PC-9 (cell line): ENCODE measurements at regions not wholly inside any gene's neighbourhood (a gene's known extent, or its start where the extent isn't known, plus 50 kb on each side); places are given as distances from the start of the nearest gene placed in this dataset.

Experiments
- BruUV-seq: library from RNA; stranded (reverse); fragments of 400-500 nt; replicated peaks from 2 replicates; lab custom pipeline; 2021; lab: Mats Ljungman, UMichigan
- CTCF ChIA-PET: fragments of 300-600 bp; sonication (Branson Sonifier 250); formaldehyde crosslinking; loops from one replicate; lab custom pipeline; 2022; ENCODE audit warnings: antibody characterized with exemption; lab: Charles Lee
- POLR2A ChIA-PET: fragments of 300-600 bp; sonication (Branson Sonifier 250); formaldehyde crosslinking; loops from one replicate; lab custom pipeline; 2022; ENCODE audit warnings: antibody characterized with exemption; ENCODE audit not compliant: unreplicated experiment; lab: Charles Lee
- DNase-seq, 2 experiments: peaks; one replicate each; pipeline versions ENCODE4 v3.0.0 to v3.0.0-alpha.2; 2015 to 2022; ENCODE audit warnings: mixed read lengths in 1 of 2
- H2AFZ ChIP-seq: fragments of 200-600 bp; sonication (generic); 2 replicates; pipeline ENCODE4 v1.8.1; 2017; ENCODE audit warnings: antibody characterized with exemption
- H3F3A ChIP-seq: fragments of 200-600 bp; sonication (generic); 2 replicates; pipeline ENCODE4 v1.8.1; 2017; ENCODE audit warnings: antibody characterized with exemption, mild to moderate bottlenecking, low read depth; ENCODE audit not compliant: insufficient read depth
- H3K27ac ChIP-seq: fragments of 200-600 bp; sonication (generic); 2 replicates; pipeline ENCODE4 v1.6.1; 2016; ENCODE audit warnings: mixed run types
- H3K27me3 ChIP-seq: fragments of 200-600 bp; sonication (generic); 2 replicates; pipeline ENCODE4 v1.6.1; 2016; ENCODE audit warnings: low read depth, mixed run types; ENCODE audit not compliant: insufficient read depth
- H3K36me3 ChIP-seq: fragments of 200-600 bp; sonication (generic); 2 replicates; pipeline ENCODE4 v1.6.1; 2016; ENCODE audit warnings: low read depth, mixed run types
- H3K4me1 ChIP-seq: fragments of 200-600 bp; sonication (generic); replicated peaks from 2 replicates; pipeline ENCODE4 v1.6.1; 2016; ENCODE audit warnings: mixed run types; ENCODE audit not compliant: insufficient read depth
- H3K4me2 ChIP-seq: fragments of 200-600 bp; sonication (generic); 2 replicates; pipeline ENCODE4 v1.6.1; 2017; ENCODE audit warnings: mixed run types
- H3K4me3 ChIP-seq: fragments of 200-600 bp; sonication (generic); 2 replicates; pipeline ENCODE4 v1.6.1; 2016; ENCODE audit warnings: mixed run types
- H3K79me2 ChIP-seq: fragments of 200-600 bp; sonication (generic); 2 replicates; pipeline ENCODE4 v1.6.1; 2017; ENCODE audit warnings: low read depth, mixed run types
- H3K9me2 ChIP-seq: fragments of 200-600 bp; sonication (generic); 2 replicates; pipeline ENCODE4 v1.8.1; 2017; ENCODE audit warnings: mild to moderate bottlenecking; ENCODE audit not compliant: insufficient read depth
- H3K9me3 ChIP-seq: fragments of 200-600 bp; sonication (generic); 2 replicates; pipeline ENCODE4 v1.8.1; 2016; ENCODE audit warnings: low read depth; ENCODE audit not compliant: insufficient read depth
- H4K20me1 ChIP-seq: fragments of 200-600 bp; sonication (generic); 2 replicates; pipeline ENCODE4 v1.8.1; 2017; ENCODE audit not compliant: insufficient read depth
- CTCF ChIP-seq: fragments of 200-600 bp; sonication (generic); conservative IDR thresholded peaks from 2 replicates; pipeline ENCODE4 v1.6.1; 2017; ENCODE audit warnings: mixed run types, antibody characterized with exemption, mild to moderate bottlenecking, moderate library complexity
- EZH2 ChIP-seq: fragments of 200-600 bp; sonication (generic); IDR thresholded peaks from 2 replicates; pipeline ENCODE4 v1.8.0; 2017; ENCODE audit warnings: antibody characterized with exemption, low read depth
- intact Hi-C: fragments of 100-400 bp; cut with micrococcal nuclease; formaldehyde crosslinking; loops from one replicate; pipeline ENCODE4 v1.10.0; 2022; ENCODE audit not compliant: unreplicated experiment

DNA sequence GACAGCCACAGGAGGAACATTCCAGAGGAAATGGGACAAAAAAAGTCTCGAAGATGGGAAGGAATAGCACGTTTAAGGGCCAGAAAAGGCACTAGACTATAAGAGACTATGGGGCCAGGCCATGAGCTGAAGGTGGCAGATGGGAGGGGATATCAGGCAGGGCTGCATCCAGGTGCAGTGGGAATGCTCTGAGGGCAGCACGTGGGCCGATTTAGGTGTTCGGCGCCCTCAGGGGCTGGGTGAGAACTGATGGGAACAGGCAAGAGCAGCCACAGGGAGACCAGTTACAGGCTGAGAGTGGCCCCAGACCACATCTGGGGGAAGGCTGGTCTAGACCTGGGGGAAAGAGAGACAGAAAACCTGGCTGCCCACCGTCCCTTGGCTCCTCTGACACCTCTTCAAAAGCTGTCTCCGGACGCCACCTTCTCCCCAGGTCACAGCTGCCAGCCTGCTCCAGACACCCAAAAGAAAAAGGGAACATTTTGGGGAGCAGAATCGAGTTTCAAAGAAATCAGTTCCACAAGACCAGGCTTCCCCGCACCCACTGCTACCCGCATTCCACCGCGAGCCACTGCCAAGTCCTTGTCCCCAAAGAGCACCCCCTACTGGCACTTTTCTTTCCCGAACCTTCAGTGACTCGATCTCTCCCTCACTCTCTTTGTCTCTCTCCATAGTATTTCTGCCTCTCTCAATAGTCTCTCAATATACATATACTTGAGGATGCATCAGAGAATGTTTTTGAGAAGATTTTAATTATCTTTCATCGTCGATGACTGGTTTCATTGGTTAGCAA is 190.1 kb upstream of the AGAP1 start:
- no peak for DNase-seq
- CTCF ChIA-PET, result interaction anchor here (0.6 kb wide), 1 partner anchor 36 kb away, joined by 3 read pairs; no protein-coding TSS in a partner anchor
- Histone ChIP-seq H3K27me3 (no peaks in the 10 kb centered on the region), H3K9me2 (no peaks in the 10 kb centered on the region), H3K9me3 (no peaks in the 10 kb centered on the region; the same call in none of the 2 replicates), H3K4me3 (no peak overlapping the region), H3K4me1 (peaks cover 9% of the 10 kb centered on the region), H2AFZ (no peak overlapping the region), H3F3A (peaks cover 9% of the 10 kb centered on the region; the same call in 1 of the 2 replicates), H3K79me2 (no peaks in the 10 kb centered on the region), H3K36me3 (no peaks in the 10 kb centered on the region), H4K20me1 (no peaks in the 10 kb centered on the region), H3K4me2 (no peak overlapping the region), H3K27ac (no peak overlapping the region)
- POLR2A ChIA-PET, result interaction anchor here (0.5 kb wide), 1 partner anchor 9 kb away, joined by 4 read pairs; no protein-coding TSS in a partner anchor
- no TSS peak for BruUV-seq
- intact Hi-C loops, result no loop called here
- no peak for TF ChIP-seq CTCF
- TF ChIP-seq EZH2, result no peak

GRCh38 chr2:235305678-235306077 is 188.2 kb upstream of the AGAP1 start:
- Histone ChIP-seq H3K4me3 (no peak overlapping the region), H3K4me1 (peaks cover 6% of the 10 kb centered on the region), H3K4me2 (no peak overlapping the region), H3K9me3 (no peaks in the 10 kb centered on the region; the same call in none of the 2 replicates), H3K36me3 (no peaks in the 10 kb centered on the region), H2AFZ (no peak overlapping the region), H3K79me2 (no peaks in the 10 kb centered on the region), H3K9me2 (no peaks in the 10 kb centered on the region), H4K20me1 (no peaks in the 10 kb centered on the region), H3K27ac (no peak overlapping the region), H3F3A (peaks cover 6% of the 10 kb centered on the region; the same call in 1 of the 2 replicates), H3K27me3 (no peaks in the 10 kb centered on the region)
- TF ChIP-seq CTCF (no peak), EZH2 (no peak)
- intact Hi-C loops, result no loop called here
- DNase-seq, result no peak
- POLR2A ChIA-PET, result no interaction called here
- CTCF ChIA-PET, result no interaction called here
- no TSS peak for BruUV-seq

DNA sequence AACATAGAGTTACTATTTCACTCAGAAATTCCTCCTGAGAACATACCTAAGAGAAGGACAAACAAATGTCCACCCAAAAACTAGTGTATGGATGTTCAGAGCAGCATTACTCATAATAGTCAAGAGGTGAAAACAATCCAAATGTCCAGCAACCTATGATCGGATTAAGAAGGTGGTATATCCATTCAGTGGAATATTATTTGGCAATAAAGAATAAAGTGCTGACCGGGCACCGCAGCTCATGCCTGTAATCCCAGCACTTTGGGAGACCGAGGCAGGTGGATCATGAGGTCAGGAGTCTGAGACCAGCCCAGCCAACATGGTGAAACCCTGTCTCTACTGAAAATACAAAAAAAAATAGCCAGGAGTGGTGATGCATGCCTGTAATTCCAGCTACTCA is 182.8 kb upstream of the AGAP1 start:
- H3K27me3 ChIP-seq, result no peaks in the 10 kb centered on the region
- no peaks in the 10 kb centered on the region for H3F3A ChIP-seq
- TF ChIP-seq EZH2 (no peak), CTCF (no peak)
- no peaks in the 10 kb centered on the region for H3K9me2 ChIP-seq
- DNase-seq, result no peak
- no peak overlapping the region for H3K4me2 ChIP-seq
- ChIA-PET POLR2A (no interaction called here), CTCF (no interaction called here)
- intact Hi-C loops, result no loop called here
- peaks cover 12% of the 10 kb centered on the region for H3K4me1 ChIP-seq
- no peaks in the 10 kb centered on the region for H4K20me1 ChIP-seq
- no peak overlapping the region for H3K4me3 ChIP-seq
- no peak overlapping the region for H3K27ac ChIP-seq
- no peaks in the 10 kb centered on the region for H3K36me3 ChIP-seq
- no peaks in the 10 kb centered on the region for H3K79me2 ChIP-seq
- no peak overlapping the region for H2AFZ ChIP-seq
- no peaks in the 10 kb centered on the region; the same call in 1 of the 2 replicates for H3K9me3 ChIP-seq
- no TSS peak for BruUV-seq
